ENCODE measurements at regions not wholly inside any gene's neighbourhood (a gene's known extent, or its start where the extent isn't known, plus 50 kb on each side); places are given as distances from the start of the nearest gene placed in this dataset.

GRCh38 chr6:101066481-101066880, 185.4 kb upstream of the ASCC3 start:
- no peaks in the 10 kb centered on the region for H3K9me2 ChIP-seq (replicated peaks; ENCODE audit: control insufficient read depth, low read length)

GRCh38 chr6:101069191-101069795, 188.2 kb upstream of the ASCC3 start:
- no peaks in the 10 kb centered on the region for H3F3A ChIP-seq (ENCODE audit: control insufficient read depth, insufficient read depth)
- no peaks in the 10 kb centered on the region for H3K36me3 ChIP-seq (ENCODE audit: control insufficient read depth, low read length)
- H3K4me1 ChIP-seq (ENCODE audit: control insufficient read depth, low read length), result no peaks in the 10 kb centered on the region
- H3K27me3 ChIP-seq (ENCODE audit: control insufficient read depth, low read length), result no peaks in the 10 kb centered on the region
- no peak for TF ChIP-seq EZH2phosphoT487 (IDR thresholded peaks at IDR 0.05; ENCODE audit: borderline replicate concordance, low read length)
- TF ChIP-seq CTCF (IDR thresholded peaks at IDR 0.05; ENCODE audit: low read depth, low read length, poor library complexity, severe bottlenecking), result no peak
- H3K27ac ChIP-seq (ENCODE audit: low read depth, low read length), result no peak overlapping the region
- H3K4me3 ChIP-seq (ENCODE audit: low read length), result no peak overlapping the region
- no peaks in the 10 kb centered on the region for H4K20me1 ChIP-seq (ENCODE audit: control insufficient read depth, insufficient read depth, low read depth, low read length)
- H3K4me2 ChIP-seq (ENCODE audit: low read length), result no peak overlapping the region
- no peaks in the 10 kb centered on the region for H3K9me2 ChIP-seq (replicated peaks; ENCODE audit: control insufficient read depth, low read length)
- no peaks in the 10 kb centered on the region for H3K79me2 ChIP-seq (ENCODE audit: control insufficient read depth, low read length)
- H3K9me3 ChIP-seq (ENCODE audit: control insufficient read depth, insufficient read depth, low read length), result no peaks in the 10 kb centered on the region

More at GRCh38 chr6:101066481-101066880, 185.4 kb upstream of the ASCC3 start:
- Histone ChIP-seq H3F3A (ENCODE audit: control insufficient read depth, insufficient read depth) (no peaks in the 10 kb centered on the region), H4K20me1 (ENCODE audit: control insufficient read depth, insufficient read depth, low read depth, low read length) (no peaks in the 10 kb centered on the region), H3K27ac (ENCODE audit: low read depth, low read length) (no peak overlapping the region), H3K79me2 (ENCODE audit: control insufficient read depth, low read length) (no peaks in the 10 kb centered on the region), H3K27me3 (ENCODE audit: control insufficient read depth, low read length) (no peaks in the 10 kb centered on the region), H3K4me3 (ENCODE audit: low read length) (no peak overlapping the region), H3K9me3 (ENCODE audit: control insufficient read depth, insufficient read depth, low read length) (no peaks in the 10 kb centered on the region), H3K4me2 (ENCODE audit: low read length) (no peak overlapping the region), H3K36me3 (ENCODE audit: control insufficient read depth, low read length) (no peaks in the 10 kb centered on the region), H3K4me1 (ENCODE audit: control insufficient read depth, low read length) (no peaks in the 10 kb centered on the region)
- TF ChIP-seq CTCF (IDR thresholded peaks at IDR 0.05; ENCODE audit: low read depth, low read length, poor library complexity, severe bottlenecking) (no peak), EZH2phosphoT487 (IDR thresholded peaks at IDR 0.05; ENCODE audit: borderline replicate concordance, low read length) (no peak)

GRCh38 chr6:101070044-101070608, 189.0 kb upstream of the ASCC3 start:
- Histone ChIP-seq H3K4me3 (ENCODE audit: low read length) (no peak overlapping the region), H4K20me1 (ENCODE audit: control insufficient read depth, insufficient read depth, low read depth, low read length) (no peaks in the 10 kb centered on the region), H3F3A (ENCODE audit: control insufficient read depth, insufficient read depth) (no peaks in the 10 kb centered on the region), H3K27me3 (ENCODE audit: control insufficient read depth, low read length) (no peaks in the 10 kb centered on the region), H3K27ac (ENCODE audit: low read depth, low read length) (no peak overlapping the region), H3K9me3 (ENCODE audit: control insufficient read depth, insufficient read depth, low read length) (no peaks in the 10 kb centered on the region), H3K9me2 (replicated peaks; ENCODE audit: control insufficient read depth, low read length) (no peaks in the 10 kb centered on the region), H3K4me2 (ENCODE audit: low read length) (no peak overlapping the region), H3K4me1 (ENCODE audit: control insufficient read depth, low read length) (no peaks in the 10 kb centered on the region), H3K36me3 (ENCODE audit: control insufficient read depth, low read length) (no peaks in the 10 kb centered on the region), H3K79me2 (ENCODE audit: control insufficient read depth, low read length) (no peaks in the 10 kb centered on the region)
- TF ChIP-seq EZH2phosphoT487 (IDR thresholded peaks at IDR 0.05; ENCODE audit: borderline replicate concordance, low read length) (no peak), CTCF (IDR thresholded peaks at IDR 0.05; ENCODE audit: low read depth, low read length, poor library complexity, severe bottlenecking) (no peak)
